SK-N-SH (cell line): ENCODE measurements at regions not wholly inside any gene's neighbourhood (a gene's known extent, or its start where the extent isn't known, plus 50 kb on each side); places are given as distances from the start of the nearest gene placed in this dataset.

Experiments used
- CTCF ChIA-PET: fragments of 300-600, 350-600 bp; formaldehyde crosslinking; extraction: SDS; loops from one replicate; lab custom pipeline; 2021; lab: Yijun Ruan, JAX
- POLR2A ChIA-PET: fragments of 350-600 bp; sonication (Branson Sonifier 250); formaldehyde crosslinking; extraction: SDS; loops from one replicate; lab custom pipeline; 2020; ENCODE audit warnings: antibody characterized with exemption, inconsistent platforms; lab: Yijun Ruan, JAX
- DNase-seq: peaks from one replicate; pipeline ENCODE4 v3.0.0; 2012
- H2AFZ ChIP-seq: fragments of 200-600 bp; sonication (generic); 2 replicates; pipeline ENCODE4 v1.8.1; 2016; ENCODE audit warnings: antibody characterized with exemption, mild to moderate bottlenecking, low read depth
- H3F3A ChIP-seq: fragments of 200-600 bp; sonication (generic); replicated peaks from 2 replicates; pipeline ENCODE3; 2016; ENCODE audit warnings: antibody characterized with exemption, mild to moderate bottlenecking; ENCODE audit not compliant: insufficient read depth
- H3K27ac ChIP-seq, 2 experiments: fragments of 200-500 bp in 1 of 2; fragments of 200-600 bp in 1 of 2; sonication (Bioruptor generic) in 1 of 2; sonication (generic), shearing (Covaris generic) in 1 of 2; 2 replicates each; pipeline versions ENCODE4 v1.5.1 to v1.6.1; 2014 to 2016; ENCODE audit warnings: low read depth in 2 of 2, inconsistent platforms in 1 of 2, low read length in 1 of 2, mild to moderate bottlenecking in 1 of 2, mixed read lengths in 1 of 2
- H3K27me3 ChIP-seq: fragments of 200-600 bp; sonication (generic), shearing (Covaris generic); 2 replicates; pipeline ENCODE4 v1.6.1; 2016; ENCODE audit warnings: mixed run types; ENCODE audit not compliant: insufficient read depth
- H3K36me3 ChIP-seq, 2 experiments: fragments of 200-500 bp in 1 of 2; fragments of 200-600 bp in 1 of 2; sonication (Bioruptor generic) in 1 of 2; sonication (generic) in 1 of 2; replicated peaks in 1 of 2; 2 replicates each; pipeline versions ENCODE3 to v1.5.1; 2014 to 2016; ENCODE audit warnings: low read length in 1 of 2, mild to moderate bottlenecking in 1 of 2; ENCODE audit not compliant: insufficient read depth in 2 of 2, control insufficient read depth in 1 of 2
- H3K4me1 ChIP-seq, 2 experiments: fragments of 200-500 bp in 1 of 2; fragments of 200-600 bp in 1 of 2; sonication (Bioruptor generic) in 1 of 2; sonication (generic), shearing (Covaris generic) in 1 of 2; 2 replicates each; pipeline versions ENCODE4 v1.5.1 to v1.6.1; 2014 to 2016; ENCODE audit warnings: low read depth in 1 of 2, low read length in 1 of 2, mixed run types in 1 of 2; ENCODE audit not compliant: insufficient read depth in 2 of 2, control insufficient read depth in 1 of 2
- H3K4me2 ChIP-seq: fragments of 200-600 bp; sonication (generic), shearing (Covaris generic); 2 replicates; pipeline ENCODE4 v1.6.1; 2017; ENCODE audit warnings: mixed run types
- H3K4me3 ChIP-seq, 2 experiments: fragments of 200-500 bp in 1 of 2; fragments of 200-600 bp in 1 of 2; sonication (Bioruptor generic) in 1 of 2; sonication (generic), shearing (Covaris generic) in 1 of 2; 2 replicates each; pipeline versions ENCODE4 v1.5.1 to v1.8.1; 2014 to 2016; ENCODE audit warnings: low read depth in 2 of 2, inconsistent platforms in 1 of 2, low read length in 1 of 2, mild to moderate bottlenecking in 1 of 2, mixed read lengths in 1 of 2, moderate library complexity in 1 of 2
- H3K79me2 ChIP-seq: fragments of 200-600 bp; sonication (generic); 2 replicates; pipeline ENCODE4 v1.8.1; 2017; ENCODE audit warnings: mild to moderate bottlenecking; ENCODE audit not compliant: insufficient read depth
- H3K9ac ChIP-seq: fragments of 200-600 bp; sonication (generic); 2 replicates; pipeline ENCODE4 v1.6.1; 2017; ENCODE audit warnings: mixed run types
- H3K9me2 ChIP-seq: fragments of 200-600 bp; sonication (generic); 2 replicates; pipeline ENCODE4 v1.6.1; 2017; ENCODE audit warnings: mixed run types
- H3K9me3 ChIP-seq: fragments of 200-600 bp; sonication (generic); 2 replicates; pipeline ENCODE4 v1.6.1; 2017; ENCODE audit warnings: mixed run types, mild to moderate bottlenecking, moderate library complexity
- H4K20me1 ChIP-seq: fragments of 200-600 bp; sonication (generic); 2 replicates; pipeline ENCODE4 v1.6.1; 2017; ENCODE audit warnings: mild to moderate bottlenecking, mixed run types; ENCODE audit not compliant: insufficient read depth
- CHD2 ChIP-seq: fragments of 150-350 bp; IDR thresholded peaks from 2 replicates; pipeline ENCODE4 v1.6.1; 2018; ENCODE audit warnings: low read length; ENCODE audit not compliant: partially characterized antibody
- EZH2phosphoT487 ChIP-seq: fragments of 200-600 bp; sonication (generic); IDR thresholded peaks from 2 replicates; pipeline ENCODE4 v1.6.1; 2017; ENCODE audit warnings: low read depth, mixed run types, mild to moderate bottlenecking, antibody characterized with exemption, moderate library complexity, borderline replicate concordance
- FOSL2 ChIP-seq: IDR thresholded peaks from 2 replicates; pipeline ENCODE4 v1.4.0; 2012; ENCODE audit warnings: low read depth, mild to moderate bottlenecking, moderate library complexity, borderline replicate concordance
- FOXM1 ChIP-seq: IDR thresholded peaks from 2 replicates; pipeline ENCODE4 v1.4.0; 2012; ENCODE audit warnings: low read depth, mild to moderate bottlenecking
- GATA2 ChIP-seq: sonication (generic); formaldehyde crosslinking; IDR thresholded peaks from 2 replicates; pipeline ENCODE4 v1.5.0; 2020; ENCODE audit warnings: mild to moderate bottlenecking, missing genetic modification reagents
- MXI1 ChIP-seq: IDR thresholded peaks from 2 replicates; pipeline ENCODE4 v1.6.1; 2012; ENCODE audit warnings: mild to moderate bottlenecking, low read depth, low read length, improper control_type of control experiment
- POLR2AphosphoS5 ChIP-seq: IDR thresholded peaks from 2 replicates; pipeline ENCODE4 v1.6.1; 2012; ENCODE audit warnings: low read depth, low read length
- RCOR1 ChIP-seq: fragments of 150-350 bp; IDR thresholded peaks from 2 replicates; pipeline ENCODE4 v1.6.1; 2017; ENCODE audit warnings: antibody characterized with exemption, low read length
- WGBS: methylation state at CpG from one replicate; pipeline ENCODE4 v1.1.6; 2017; ENCODE audit warnings: low lambda C conversion rate; 5-methylcytosine and 5-hydroxymethylcytosine counted together
- TF ChIP-seq, protein P1 (sequence below): IDR thresholded peaks from 2 replicates; pipeline ENCODE4 v1.4.0; 2012; ENCODE audit warnings: low read depth, borderline replicate concordance
- TF ChIP-seq, protein P2 (sequence below): IDR thresholded peaks from 2 replicates; pipeline ENCODE4; 2012
- TF ChIP-seq, protein P3 (sequence below): fragments of 150-350 bp; IDR thresholded peaks from 2 replicates; pipeline ENCODE4 v1.6.1; 2017; ENCODE audit warnings: antibody characterized with exemption, low read length, low read depth, borderline replicate concordance
- TF ChIP-seq, protein P4 (sequence below): IDR thresholded peaks from 2 replicates; pipeline ENCODE4 v1.6.1; 2012; ENCODE audit warnings: mild to moderate bottlenecking, low read depth, low read length, moderate library complexity

GRCh38 chr3:124269619-124270018 lies 277.7 kb upstream of the ROPN1 start:
- H3K9me2 ChIP-seq, result no peaks in the 10 kb centered on the region
- CTCF ChIA-PET, result interaction anchor here (1.0 to 5.3 kb wide), 3 partner anchors 13 to 254 kb away, joined by 3 to 49 read pairs (median 7); no protein-coding TSS in a partner anchor
- H2AFZ ChIP-seq, result no peak overlapping the region
- no peak overlapping the region for H3K4me2 ChIP-seq
- H3K9me3 ChIP-seq, result no peaks in the 10 kb centered on the region
- peaks cover 0 to 46% of the 10 kb centered on the region in 2 experiments; a peak in 2 of 4 replicates for H3K4me1 ChIP-seq
- H3K27ac ChIP-seq, result peak overlapping the region in 1 of 2 experiments; percentile 28; a peak in 1 of 4 replicates
- POLR2A ChIA-PET, result interaction anchor here (1.3 kb wide), 1 partner anchor 237 kb away, joined by 5 read pairs; the partner anchor contains the start of gene KALRN
- H3F3A ChIP-seq, result no peaks in the 10 kb centered on the region
- peaks cover 5 to 11% of the 10 kb centered on the region in 2 experiments for H3K36me3 ChIP-seq
- TF ChIP-seq POLR2AphosphoS5, result no peak
- TF ChIP-seq FOXM1, result no peak
- TF ChIP-seq, protein P1, sequence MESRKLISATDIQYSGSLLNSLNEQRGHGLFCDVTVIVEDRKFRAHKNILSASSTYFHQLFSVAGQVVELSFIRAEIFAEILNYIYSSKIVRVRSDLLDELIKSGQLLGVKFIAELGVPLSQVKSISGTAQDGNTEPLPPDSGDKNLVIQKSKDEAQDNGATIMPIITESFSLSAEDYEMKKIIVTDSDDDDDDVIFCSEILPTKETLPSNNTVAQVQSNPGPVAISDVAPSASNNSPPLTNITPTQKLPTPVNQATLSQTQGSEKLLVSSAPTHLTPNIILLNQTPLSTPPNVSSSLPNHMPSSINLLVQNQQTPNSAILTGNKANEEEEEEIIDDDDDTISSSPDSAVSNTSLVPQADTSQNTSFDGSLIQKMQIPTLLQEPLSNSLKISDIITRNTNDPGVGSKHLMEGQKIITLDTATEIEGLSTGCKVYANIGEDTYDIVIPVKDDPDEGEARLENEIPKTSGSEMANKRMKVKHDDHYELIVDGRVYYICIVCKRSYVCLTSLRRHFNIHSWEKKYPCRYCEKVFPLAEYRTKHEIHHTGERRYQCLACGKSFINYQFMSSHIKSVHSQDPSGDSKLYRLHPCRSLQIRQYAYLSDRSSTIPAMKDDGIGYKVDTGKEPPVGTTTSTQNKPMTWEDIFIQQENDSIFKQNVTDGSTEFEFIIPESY, result no peak
- TF ChIP-seq, protein P2, sequence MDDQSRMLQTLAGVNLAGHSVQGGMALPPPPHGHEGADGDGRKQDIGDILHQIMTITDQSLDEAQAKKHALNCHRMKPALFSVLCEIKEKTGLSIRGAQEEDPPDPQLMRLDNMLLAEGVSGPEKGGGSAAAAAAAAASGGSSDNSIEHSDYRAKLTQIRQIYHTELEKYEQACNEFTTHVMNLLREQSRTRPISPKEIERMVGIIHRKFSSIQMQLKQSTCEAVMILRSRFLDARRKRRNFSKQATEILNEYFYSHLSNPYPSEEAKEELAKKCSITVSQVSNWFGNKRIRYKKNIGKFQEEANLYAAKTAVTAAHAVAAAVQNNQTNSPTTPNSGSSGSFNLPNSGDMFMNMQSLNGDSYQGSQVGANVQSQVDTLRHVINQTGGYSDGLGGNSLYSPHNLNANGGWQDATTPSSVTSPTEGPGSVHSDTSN, result no peak
- no peak for TF ChIP-seq RCOR1
- no peak for TF ChIP-seq GATA2 (CRISPR knock-in tag)
- TF ChIP-seq, protein P3, sequence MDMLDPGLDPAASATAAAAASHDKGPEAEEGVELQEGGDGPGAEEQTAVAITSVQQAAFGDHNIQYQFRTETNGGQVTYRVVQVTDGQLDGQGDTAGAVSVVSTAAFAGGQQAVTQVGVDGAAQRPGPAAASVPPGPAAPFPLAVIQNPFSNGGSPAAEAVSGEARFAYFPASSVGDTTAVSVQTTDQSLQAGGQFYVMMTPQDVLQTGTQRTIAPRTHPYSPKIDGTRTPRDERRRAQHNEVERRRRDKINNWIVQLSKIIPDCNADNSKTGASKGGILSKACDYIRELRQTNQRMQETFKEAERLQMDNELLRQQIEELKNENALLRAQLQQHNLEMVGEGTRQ, result no peak
- no peaks in the 10 kb centered on the region for H4K20me1 ChIP-seq
- DNase-seq, result no peak
- WGBS, result 100% methylated on average over 1 of the region's 1 CpG
- H3K4me3 ChIP-seq, result no peak overlapping the region
- H3K9ac ChIP-seq, result no peak overlapping the region
- H3K27me3 ChIP-seq, result no peaks in the 10 kb centered on the region
- no peaks in the 10 kb centered on the region for H3K79me2 ChIP-seq

GRCh38 chr3:124272605-124273151 lies 280.8 kb upstream of the ROPN1 start:
- Histone ChIP-seq H3K9me3 (no peaks in the 10 kb centered on the region), H3F3A (no peaks in the 10 kb centered on the region), H3K4me2 (0 out of 2 replicates have a peak overlapping the region, but pooled peaks have one; percentile 25), H3K9ac (no peak overlapping the region), H2AFZ (no peak overlapping the region), H3K36me3 (peaks cover 0 to 10% of the 10 kb centered on the region in 2 experiments), H3K27me3 (no peaks in the 10 kb centered on the region), H3K4me1 (peaks cover 5 to 56% of the 10 kb centered on the region in 2 experiments; a peak in 1 of 4 replicates), H3K79me2 (no peaks in the 10 kb centered on the region), H3K9me2 (no peaks in the 10 kb centered on the region), H3K27ac (peak overlapping the region in 1 of 2 experiments; percentile 34; a peak in 2 of 4 replicates), H4K20me1 (no peaks in the 10 kb centered on the region), H3K4me3 (no peak overlapping the region)
- no peak for DNase-seq
- ChIA-PET CTCF (interaction anchor here (1.2 to 1.6 kb wide), 4 partner anchors 9 to 195 kb away, joined by 3 to 6 read pairs (median 5); no protein-coding TSS in a partner anchor), POLR2A (no interaction called here)
- 64% methylated on average over 5 of the region's 6 CpGs for WGBS
- TF ChIP-seq EZH2phosphoT487 (no peak), CHD2 (no peak), FOSL2 (no peak), POLR2AphosphoS5 (no peak), MXI1 (no peak)
- TF ChIP-seq, protein P1, result no peak
- TF ChIP-seq, protein P4, sequence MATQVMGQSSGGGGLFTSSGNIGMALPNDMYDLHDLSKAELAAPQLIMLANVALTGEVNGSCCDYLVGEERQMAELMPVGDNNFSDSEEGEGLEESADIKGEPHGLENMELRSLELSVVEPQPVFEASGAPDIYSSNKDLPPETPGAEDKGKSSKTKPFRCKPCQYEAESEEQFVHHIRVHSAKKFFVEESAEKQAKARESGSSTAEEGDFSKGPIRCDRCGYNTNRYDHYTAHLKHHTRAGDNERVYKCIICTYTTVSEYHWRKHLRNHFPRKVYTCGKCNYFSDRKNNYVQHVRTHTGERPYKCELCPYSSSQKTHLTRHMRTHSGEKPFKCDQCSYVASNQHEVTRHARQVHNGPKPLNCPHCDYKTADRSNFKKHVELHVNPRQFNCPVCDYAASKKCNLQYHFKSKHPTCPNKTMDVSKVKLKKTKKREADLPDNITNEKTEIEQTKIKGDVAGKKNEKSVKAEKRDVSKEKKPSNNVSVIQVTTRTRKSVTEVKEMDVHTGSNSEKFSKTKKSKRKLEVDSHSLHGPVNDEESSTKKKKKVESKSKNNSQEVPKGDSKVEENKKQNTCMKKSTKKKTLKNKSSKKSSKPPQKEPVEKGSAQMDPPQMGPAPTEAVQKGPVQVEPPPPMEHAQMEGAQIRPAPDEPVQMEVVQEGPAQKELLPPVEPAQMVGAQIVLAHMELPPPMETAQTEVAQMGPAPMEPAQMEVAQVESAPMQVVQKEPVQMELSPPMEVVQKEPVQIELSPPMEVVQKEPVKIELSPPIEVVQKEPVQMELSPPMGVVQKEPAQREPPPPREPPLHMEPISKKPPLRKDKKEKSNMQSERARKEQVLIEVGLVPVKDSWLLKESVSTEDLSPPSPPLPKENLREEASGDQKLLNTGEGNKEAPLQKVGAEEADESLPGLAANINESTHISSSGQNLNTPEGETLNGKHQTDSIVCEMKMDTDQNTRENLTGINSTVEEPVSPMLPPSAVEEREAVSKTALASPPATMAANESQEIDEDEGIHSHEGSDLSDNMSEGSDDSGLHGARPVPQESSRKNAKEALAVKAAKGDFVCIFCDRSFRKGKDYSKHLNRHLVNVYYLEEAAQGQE, result no peak
- TF ChIP-seq, protein P3, result no peak
